ENCODE measurements at regions not wholly inside any gene's neighbourhood (a gene's known extent, or its start where the extent isn't known, plus 50 kb on each side); places are given as distances from the start of the nearest gene placed in this dataset.
"Not testable (repeated sequence)": the region's sequence is repeated elsewhere in the genome, so short reads cannot be mapped to it uniquely, and the experiment has no call there.

DNA sequence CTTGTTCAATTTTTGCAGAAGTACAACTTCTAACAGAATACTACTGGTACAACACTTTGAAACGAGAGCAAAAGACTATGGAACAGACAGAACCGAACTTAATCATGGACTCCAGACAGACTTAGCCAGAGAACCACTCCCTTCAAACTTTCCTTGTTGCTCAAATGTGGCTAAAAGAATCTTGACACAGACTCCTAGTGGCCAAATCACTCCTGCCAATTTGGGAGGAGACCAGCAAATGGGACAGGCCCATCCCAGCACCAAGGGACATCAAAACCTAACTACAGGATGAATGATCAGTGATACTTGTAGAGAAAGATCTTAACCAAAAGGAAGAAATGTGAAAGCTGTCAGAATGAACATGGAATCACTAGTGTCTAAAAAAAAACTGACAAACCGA lies 154.0 kb downstream of the MATN1 start:
- DNase-seq (ENCODE audit: low spot score), result no peak

DNA sequence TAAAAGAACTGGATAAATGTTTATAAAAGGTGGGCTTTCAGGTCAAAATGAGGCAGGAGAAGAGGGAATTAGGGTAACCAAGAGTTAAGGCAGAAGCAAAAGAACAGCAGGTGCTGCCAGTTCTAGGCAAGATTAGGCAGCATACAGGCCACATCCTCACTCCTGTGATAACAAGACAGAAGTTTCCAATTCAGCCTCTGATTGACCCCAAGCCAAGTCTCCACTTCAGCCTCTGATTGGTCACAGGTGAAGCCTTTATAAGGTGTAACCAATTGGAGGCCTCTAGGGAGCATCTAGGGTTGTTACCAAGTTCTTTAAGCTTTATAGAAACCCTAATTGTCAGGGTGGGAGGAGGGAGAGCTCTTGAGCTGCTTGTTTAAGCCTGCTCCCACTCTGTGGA lies 160.8 kb downstream of the MATN1 start:
- DNase-seq (ENCODE audit: low spot score), result no peak

GRCh38 chr1:30551603-30552002 lies 171.8 kb downstream of the MATN1 start:
- DNase-seq (ENCODE audit: low spot score), result no peak

DNA sequence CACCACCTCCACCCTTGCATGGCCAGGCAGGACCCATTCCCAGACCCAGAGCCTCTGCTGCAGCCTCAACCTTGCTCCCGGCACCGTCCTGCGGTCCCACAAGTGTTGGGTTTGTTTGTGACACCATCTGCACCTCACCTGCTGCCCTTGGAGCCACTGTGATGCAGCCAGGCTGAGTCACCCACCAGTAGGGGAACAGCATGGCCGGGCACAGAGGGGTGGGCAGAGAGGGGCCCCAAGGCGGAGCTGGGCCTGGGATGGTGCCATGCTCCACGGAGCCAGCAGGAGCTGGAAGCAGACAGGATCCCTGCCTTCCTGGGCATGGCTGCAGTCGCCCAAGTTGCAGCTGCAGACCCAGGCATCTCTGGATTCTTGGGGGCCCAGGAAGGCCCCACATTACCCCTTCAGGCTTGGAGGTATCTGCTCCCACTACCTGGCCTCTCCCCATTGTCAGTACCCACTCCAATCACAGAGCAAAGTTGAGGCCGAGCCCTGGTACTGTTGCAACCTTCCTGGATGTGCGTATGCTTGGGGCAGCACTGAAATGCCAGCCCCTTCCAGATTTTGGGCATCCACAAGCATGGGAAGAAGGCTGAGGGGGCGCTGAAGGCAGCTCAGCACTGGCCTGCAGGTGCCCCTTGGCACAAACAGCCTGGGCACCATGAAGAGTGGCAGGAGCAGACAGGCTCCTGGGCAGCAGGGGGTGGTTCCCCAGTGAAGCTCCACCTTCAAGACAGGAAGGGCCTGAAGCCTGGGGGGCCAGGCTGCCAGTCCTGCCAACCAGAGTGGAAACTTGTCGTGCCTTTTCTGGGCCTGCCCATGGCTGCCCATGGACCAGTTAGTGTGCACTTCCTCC lies 172.8 kb downstream of the MATN1 start:
- DNase-seq (ENCODE audit: low spot score), result no peak

GRCh38 chr1:30549872-30550271 lies 173.5 kb downstream of the MATN1 start:
- not testable (repeated sequence) for DNase-seq (ENCODE audit: low spot score)

- no peak for DNase-seq (ENCODE audit: low spot score)
These were observed 175.1 kb downstream of the MATN1 start for GRCh38 chr1:30548294-30548693.

- not testable (repeated sequence) for DNase-seq (ENCODE audit: low spot score)
These were observed 176.1 kb downstream of the MATN1 start for GRCh38 chr1:30547326-30547725.

- no peak for DNase-seq (ENCODE audit: low spot score)
These were observed 178.0 kb downstream of the MATN1 start for GRCh38 chr1:30545365-30545764.

DNA sequence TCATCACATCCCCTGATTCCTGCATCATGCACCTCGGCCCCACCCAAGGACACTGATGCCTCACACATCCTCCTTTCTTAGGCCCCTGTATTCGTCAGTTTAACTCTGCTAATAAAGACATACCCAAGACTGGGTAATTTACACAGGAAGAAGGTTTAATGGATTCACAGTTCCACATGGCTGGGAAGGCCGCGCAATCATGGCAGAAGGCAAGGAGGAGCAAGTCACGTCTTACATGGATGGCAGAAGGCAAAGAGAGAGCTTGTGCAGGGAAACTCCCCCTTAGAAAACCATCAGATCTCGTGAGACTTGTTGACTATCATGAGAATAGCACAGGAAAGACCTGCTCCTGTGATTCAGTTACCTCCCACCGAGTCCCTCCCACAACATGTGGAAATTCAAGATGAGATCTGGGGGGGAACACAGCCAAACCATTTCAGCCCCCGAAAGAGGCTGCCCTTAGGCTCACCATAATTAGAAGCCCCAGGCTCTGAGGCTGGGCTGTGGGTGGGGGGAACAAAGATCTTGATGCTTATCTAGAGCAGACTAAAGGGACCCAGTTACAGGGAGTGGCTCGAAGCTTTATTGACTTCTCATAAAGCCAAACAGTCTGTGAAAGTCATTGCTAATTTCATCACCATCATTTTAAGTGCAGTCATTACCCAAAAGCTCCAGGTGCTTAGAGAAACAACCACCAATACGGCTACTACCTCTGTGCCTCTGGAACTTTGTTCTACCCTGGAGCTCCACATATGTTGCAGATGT lies 181.5 kb downstream of the MATN1 start:
- no peak for DNase-seq (ENCODE audit: low spot score)

DNA sequence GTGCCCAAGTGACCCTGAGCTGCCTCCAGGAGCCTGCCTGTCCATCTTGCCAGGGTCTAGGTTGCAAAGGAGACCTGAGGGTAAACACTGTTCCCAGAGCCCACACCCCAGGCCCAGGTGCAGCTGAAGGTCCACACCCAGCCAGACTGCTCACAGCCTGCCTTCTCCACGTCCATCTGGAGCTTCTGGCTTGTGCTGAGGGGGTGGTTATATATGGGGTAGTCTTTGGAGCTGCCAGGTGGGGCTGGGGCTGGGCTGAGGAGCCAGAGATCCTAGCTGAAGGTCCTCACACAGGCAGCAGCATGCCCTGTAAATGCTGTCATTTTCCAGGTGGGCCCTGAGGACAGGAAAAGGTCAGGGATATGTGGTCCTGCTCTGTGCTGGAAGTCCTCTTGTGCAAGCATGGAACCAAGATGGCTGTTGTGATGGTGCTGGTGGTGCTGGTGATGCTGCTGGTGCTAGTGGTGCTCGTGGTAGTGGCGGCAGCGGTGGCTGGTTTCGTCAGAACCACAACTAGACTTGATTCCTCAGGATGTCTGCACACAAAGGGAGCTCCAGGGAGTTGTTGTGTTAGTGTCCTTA lies 182.7 kb downstream of the MATN1 start:
- DNase-seq (ENCODE audit: low spot score), result no peak

GRCh38 chr1:30539884-30540283 lies 183.5 kb downstream of the MATN1 start:
- no peak for DNase-seq (ENCODE audit: low spot score)

- no peak for DNase-seq (ENCODE audit: low spot score)
These were observed 184.2 kb downstream of the MATN1 start for GRCh38 chr1:30538993-30539867.

GRCh38 chr1:30538226-30538992 lies 185.0 kb downstream of the MATN1 start:
- no peak for DNase-seq (ENCODE audit: low spot score)

- no peak for DNase-seq (ENCODE audit: low spot score)
These were observed 186.1 kb downstream of the MATN1 start for GRCh38 chr1:30537279-30537678.

- no peak for DNase-seq (ENCODE audit: low spot score)
These were observed 186.9 kb downstream of the MATN1 start for GRCh38 chr1:30536530-30536929.

DNA sequence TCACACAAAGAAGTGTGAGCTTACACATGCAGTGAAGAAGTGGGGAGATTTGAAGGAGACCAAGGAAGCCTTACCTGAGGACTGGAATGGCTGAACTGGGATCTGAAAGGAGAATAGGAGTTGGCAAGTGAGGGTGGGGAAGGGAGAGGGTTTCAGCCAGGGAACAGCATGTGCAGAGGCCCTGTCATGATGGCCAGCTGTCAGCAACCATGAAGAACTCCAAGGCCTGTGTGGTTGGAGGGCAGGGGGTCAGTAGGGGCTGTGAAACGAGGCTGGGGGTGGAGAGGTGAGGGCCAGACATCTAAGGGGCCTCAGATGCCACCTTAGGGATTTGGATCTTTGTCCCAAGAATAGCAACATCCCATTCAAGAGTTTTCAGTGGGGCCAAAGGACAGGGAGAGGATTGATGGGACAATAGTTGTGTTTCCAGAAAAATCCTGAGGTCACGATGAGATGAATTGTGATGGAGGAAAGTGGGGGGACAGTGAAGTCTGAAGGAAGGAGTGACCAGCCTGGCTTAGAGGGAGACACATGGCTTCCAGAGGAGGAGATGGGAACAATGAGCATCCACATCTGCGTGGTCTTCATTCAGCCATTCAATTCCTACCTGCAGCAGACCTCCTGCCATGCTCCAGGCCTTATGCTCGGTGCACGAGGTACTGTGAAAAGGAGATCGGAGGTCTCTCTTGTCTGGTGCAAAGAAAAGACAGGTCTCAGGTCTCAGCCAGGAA lies 187.6 kb downstream of the MATN1 start:
- DNase-seq (ENCODE audit: low spot score), result no peak

DNA sequence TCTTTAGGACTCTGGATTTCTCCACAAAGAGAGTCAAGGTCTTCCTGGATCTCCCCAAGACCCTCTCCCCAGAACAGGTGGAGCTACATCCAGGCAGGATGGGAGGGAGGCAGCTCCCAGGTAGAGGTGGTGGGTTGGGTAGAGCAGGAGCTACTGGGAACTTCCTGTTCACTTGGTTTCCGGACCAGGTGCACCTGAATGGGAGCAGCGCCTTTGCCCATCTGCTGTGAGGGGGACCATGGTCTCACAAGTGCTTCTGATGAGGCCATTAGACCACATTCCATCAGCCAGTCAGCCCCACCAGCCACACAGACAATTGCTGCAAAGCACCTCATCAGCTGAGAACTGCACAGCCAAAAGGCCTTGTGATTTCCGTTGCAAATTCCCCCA lies 188.8 kb downstream of the MATN1 start:
- no peak for DNase-seq (ENCODE audit: low spot score)

DNA sequence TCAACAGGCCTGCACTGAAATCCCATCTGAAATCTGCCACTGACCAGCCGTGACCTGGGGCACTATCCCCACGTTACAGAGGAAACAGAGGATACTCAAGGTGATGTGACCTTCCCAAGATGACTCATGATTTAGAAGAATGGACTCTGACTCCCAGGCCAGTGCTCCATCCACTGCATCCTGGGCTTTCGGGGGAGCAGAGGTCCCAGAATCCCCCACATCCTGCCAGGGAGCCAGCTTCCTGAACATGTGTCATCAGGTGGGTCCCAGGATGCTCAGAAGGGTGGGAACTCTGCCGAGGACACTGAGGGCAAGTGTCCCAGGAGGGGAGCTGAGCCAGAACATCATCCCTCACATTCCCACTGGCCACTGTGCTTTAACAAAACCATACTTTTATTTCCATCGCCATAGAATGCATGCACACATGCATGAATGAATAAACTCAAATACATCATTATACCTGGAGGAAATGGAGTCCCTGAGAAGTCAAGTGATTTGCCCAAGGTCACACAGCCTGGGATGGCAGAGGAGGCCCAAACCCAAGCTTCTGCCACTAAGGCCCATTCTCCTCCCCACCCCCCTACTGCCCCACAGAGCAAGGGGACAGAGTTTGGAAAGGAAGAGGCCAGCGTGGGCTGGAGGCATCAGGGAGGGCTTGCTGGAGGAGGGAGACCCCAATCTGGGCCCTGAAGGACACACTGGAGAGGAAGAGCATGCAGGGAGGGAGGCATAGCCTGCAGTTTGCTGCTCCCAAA lies 189.4 kb downstream of the MATN1 start:
- no peak for DNase-seq (ENCODE audit: low spot score)

GRCh38 chr1:30533141-30533540 lies 190.2 kb downstream of the MATN1 start:
- DNase-seq (ENCODE audit: low spot score), result no peak

DNA sequence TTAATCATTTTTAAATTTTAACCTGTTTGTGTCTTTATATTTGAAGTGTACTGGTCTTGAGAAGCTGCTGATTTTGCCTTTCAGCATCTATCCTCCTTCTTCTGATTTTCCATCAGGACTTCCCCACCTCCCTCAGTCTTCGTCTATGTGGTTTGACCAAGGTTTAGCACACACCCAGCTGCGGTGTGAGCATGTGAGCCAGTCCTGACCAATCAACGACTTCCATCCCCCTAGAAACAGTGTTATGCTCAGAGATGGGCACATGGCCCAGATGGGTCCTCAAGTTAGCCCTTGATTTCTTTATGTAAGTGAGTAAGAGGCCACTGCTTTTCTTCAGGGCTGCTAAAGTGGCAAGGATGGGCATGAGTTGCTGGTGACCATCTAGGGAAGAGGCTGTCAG lies 190.8 kb downstream of the MATN1 start:
- DNase-seq (ENCODE audit: low spot score), result no peak

Measured in SW480 (cell line).